ENCODE measurements at regions not wholly inside any gene's neighbourhood (a gene's known extent, or its start where the extent isn't known, plus 50 kb on each side); places are given as distances from the start of the nearest gene placed in this dataset.

DNA sequence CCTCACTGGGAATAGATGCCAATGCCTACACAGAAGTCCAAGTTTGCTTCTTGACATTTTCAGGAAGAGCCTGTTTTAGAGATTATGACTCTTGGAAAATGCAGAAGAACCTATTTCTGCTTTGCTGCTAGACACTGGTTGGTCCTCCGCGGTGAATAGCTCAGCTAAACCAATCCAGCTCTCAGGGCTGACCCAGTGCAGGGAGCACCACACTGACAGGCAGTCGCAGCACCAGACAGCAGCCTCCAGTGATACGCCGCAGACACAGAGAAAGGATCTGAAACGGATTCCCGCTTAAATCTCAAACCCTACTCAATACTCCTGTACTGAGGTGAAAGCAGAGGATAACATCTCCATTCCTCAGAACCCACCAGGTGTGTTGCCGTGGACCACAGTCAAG is 183.4 kb downstream of the ENGASE start:
- no peaks in the 10 kb centered on the region for H3K4me1 ChIP-seq (ENCODE audit: insufficient read depth, low read length)
- H3K36me3 ChIP-seq (ENCODE audit: insufficient read depth, low read length), result no peaks in the 10 kb centered on the region
- no peak overlapping the region for H3K27ac ChIP-seq (ENCODE audit: low read length)
- no peaks in the 10 kb centered on the region for H3K79me2 ChIP-seq (ENCODE audit: insufficient read depth, low read length)
- peaks cover 25% of the 10 kb centered on the region for H4K20me1 ChIP-seq (ENCODE audit: insufficient read depth, low read length)
- H3K9ac ChIP-seq (ENCODE audit: low read depth, low read length), result no peak overlapping the region
- no peak overlapping the region for H2AFZ ChIP-seq (ENCODE audit: low read depth, low read length)
- TF ChIP-seq, protein P1, sequence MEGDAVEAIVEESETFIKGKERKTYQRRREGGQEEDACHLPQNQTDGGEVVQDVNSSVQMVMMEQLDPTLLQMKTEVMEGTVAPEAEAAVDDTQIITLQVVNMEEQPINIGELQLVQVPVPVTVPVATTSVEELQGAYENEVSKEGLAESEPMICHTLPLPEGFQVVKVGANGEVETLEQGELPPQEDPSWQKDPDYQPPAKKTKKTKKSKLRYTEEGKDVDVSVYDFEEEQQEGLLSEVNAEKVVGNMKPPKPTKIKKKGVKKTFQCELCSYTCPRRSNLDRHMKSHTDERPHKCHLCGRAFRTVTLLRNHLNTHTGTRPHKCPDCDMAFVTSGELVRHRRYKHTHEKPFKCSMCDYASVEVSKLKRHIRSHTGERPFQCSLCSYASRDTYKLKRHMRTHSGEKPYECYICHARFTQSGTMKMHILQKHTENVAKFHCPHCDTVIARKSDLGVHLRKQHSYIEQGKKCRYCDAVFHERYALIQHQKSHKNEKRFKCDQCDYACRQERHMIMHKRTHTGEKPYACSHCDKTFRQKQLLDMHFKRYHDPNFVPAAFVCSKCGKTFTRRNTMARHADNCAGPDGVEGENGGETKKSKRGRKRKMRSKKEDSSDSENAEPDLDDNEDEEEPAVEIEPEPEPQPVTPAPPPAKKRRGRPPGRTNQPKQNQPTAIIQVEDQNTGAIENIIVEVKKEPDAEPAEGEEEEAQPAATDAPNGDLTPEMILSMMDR (IDR thresholded peaks at IDR 0.05; ENCODE audit: borderline replicate concordance, extremely low read depth, low read length, poor library complexity, severe bottlenecking), result no peak
- TF ChIP-seq EZH2 (IDR thresholded peaks at IDR 0.05; ENCODE audit: borderline replicate concordance, low read depth, low read length, severe bottlenecking), result no peak
- peaks cover 25% of the 10 kb centered on the region for H3K27me3 ChIP-seq (ENCODE audit: insufficient read depth, low read length, poor library complexity)
- DNase-seq, result no peak
- no peak overlapping the region for H3K4me3 ChIP-seq (ENCODE audit: low read depth in 1 of 2, low read length in 2 of 2)
- H3K9me3 ChIP-seq (ENCODE audit: insufficient read depth, low read length, severe bottlenecking), result no peaks in the 10 kb centered on the region
- no peak for ATAC-seq (ENCODE audit: insufficient read depth, low read depth)
- H3K4me2 ChIP-seq (ENCODE audit: insufficient read depth, low read length), result no peak overlapping the region

DNA sequence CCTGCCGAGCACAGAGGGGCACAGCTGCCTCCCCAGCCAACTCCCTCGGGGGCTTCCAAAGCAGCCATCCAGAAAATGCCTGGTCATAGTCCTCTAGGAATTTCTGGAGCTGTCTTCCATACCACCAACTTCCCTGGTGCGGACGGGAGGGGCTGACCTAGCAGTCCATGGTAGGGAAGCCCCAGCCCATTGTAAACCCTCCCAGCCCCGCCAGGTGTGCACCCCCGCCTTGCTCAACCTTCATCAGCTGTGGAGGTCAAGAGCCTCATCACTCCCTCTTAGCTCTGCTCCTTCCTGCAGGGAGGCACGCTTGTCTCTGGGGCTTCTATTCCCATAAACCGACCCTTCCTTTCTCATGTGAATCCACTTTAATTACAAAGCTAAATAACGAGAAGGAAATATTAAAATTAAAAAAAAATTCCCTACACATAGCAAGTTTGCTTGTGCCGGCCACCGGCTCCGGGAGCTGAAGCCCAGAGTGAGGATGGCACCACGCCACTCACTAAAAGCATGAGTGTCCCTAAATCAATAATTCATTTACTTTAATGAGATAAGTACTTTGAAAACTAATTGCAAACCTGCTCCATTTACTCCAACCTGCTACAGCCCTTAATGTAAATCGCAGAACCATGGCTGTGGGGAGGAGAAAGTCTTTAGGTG is 181.4 kb downstream of the ENGASE start:
- DNase-seq (no peak), ATAC-seq (ENCODE audit: insufficient read depth, low read depth) (no peak)
- TF ChIP-seq EZH2 (IDR thresholded peaks at IDR 0.05; ENCODE audit: borderline replicate concordance, low read depth, low read length, severe bottlenecking), result no peak
- TF ChIP-seq, protein P1 (IDR thresholded peaks at IDR 0.05; ENCODE audit: borderline replicate concordance, extremely low read depth, low read length, poor library complexity, severe bottlenecking), result no peak
- Histone ChIP-seq H3K4me1 (ENCODE audit: insufficient read depth, low read length) (no peaks in the 10 kb centered on the region), H3K4me2 (ENCODE audit: insufficient read depth, low read length) (no peak overlapping the region), H3K9ac (ENCODE audit: low read depth, low read length) (no peak overlapping the region), H3K36me3 (ENCODE audit: insufficient read depth, low read length) (no peaks in the 10 kb centered on the region), H3K27ac (ENCODE audit: low read length) (no peak overlapping the region), H3K79me2 (ENCODE audit: insufficient read depth, low read length) (no peaks in the 10 kb centered on the region), H3K4me3 (ENCODE audit: low read depth in 1 of 2, low read length in 2 of 2) (no peak overlapping the region), H3K27me3 (ENCODE audit: insufficient read depth, low read length, poor library complexity) (peaks cover 32% of the 10 kb centered on the region), H2AFZ (ENCODE audit: low read depth, low read length) (no peak overlapping the region), H3K9me3 (ENCODE audit: insufficient read depth, low read length, severe bottlenecking) (no peaks in the 10 kb centered on the region), H4K20me1 (ENCODE audit: insufficient read depth, low read length) (peaks cover 18% of the 10 kb centered on the region)

DNA sequence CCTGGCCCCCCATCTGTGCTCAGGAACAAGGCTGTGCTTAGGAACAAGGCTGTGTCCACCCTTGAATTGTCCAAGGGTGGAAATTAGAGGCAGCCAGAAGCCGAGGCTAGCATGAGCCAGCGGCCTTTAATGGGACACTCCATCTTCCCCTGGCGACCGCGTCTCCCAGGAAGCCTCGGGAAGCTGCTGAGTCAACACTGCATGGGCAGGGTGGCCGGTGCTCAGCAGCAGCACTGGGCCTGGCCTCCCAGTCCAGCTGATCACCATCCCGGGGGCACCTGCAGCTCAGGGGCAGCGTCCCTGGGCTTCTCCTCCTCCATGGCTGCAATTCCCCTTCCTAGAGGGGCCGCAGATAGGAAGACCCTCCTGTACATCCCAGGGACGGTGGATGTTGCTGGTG is 180.8 kb downstream of the ENGASE start:
- DNase-seq, result no peak

More for the DNA sequence above, 180.8 kb downstream of the ENGASE start:
- no peak overlapping the region for H3K4me2 ChIP-seq (ENCODE audit: insufficient read depth, low read length)
- peaks cover 32% of the 10 kb centered on the region for H3K27me3 ChIP-seq (ENCODE audit: insufficient read depth, low read length, poor library complexity)
- H2AFZ ChIP-seq (ENCODE audit: low read depth, low read length), result no peak overlapping the region
- H3K36me3 ChIP-seq (ENCODE audit: insufficient read depth, low read length), result no peaks in the 10 kb centered on the region
- no peaks in the 10 kb centered on the region for H3K9me3 ChIP-seq (ENCODE audit: insufficient read depth, low read length, severe bottlenecking)
- no peaks in the 10 kb centered on the region for H3K79me2 ChIP-seq (ENCODE audit: insufficient read depth, low read length)
- H3K27ac ChIP-seq (ENCODE audit: low read length), result no peak overlapping the region
- no peak overlapping the region for H3K9ac ChIP-seq (ENCODE audit: low read depth, low read length)
- no peaks in the 10 kb centered on the region for H3K4me1 ChIP-seq (ENCODE audit: insufficient read depth, low read length)
- peaks cover 18% of the 10 kb centered on the region for H4K20me1 ChIP-seq (ENCODE audit: insufficient read depth, low read length)
- H3K4me3 ChIP-seq (ENCODE audit: low read depth in 1 of 2, low read length in 2 of 2), result no peak overlapping the region
- ATAC-seq (ENCODE audit: insufficient read depth, low read depth), result no peak
- no peak for TF ChIP-seq EZH2 (IDR thresholded peaks at IDR 0.05; ENCODE audit: borderline replicate concordance, low read depth, low read length, severe bottlenecking)
- TF ChIP-seq, protein P1 (IDR thresholded peaks at IDR 0.05; ENCODE audit: borderline replicate concordance, extremely low read depth, low read length, poor library complexity, severe bottlenecking), result no peak

All from DND-41 (cell line).